Common myeloid progenitor, CD34-positive (primary cell): ENCODE measurements at regions not wholly inside any gene's neighbourhood (a gene's known extent, or its start where the extent isn't known, plus 50 kb on each side); places are given as distances from the start of the nearest gene placed in this dataset.
A peak's percentile ranks its signal among the peaks of the same experiment; 100 is the strongest.
"Not testable (repeated sequence)": the region's sequence is repeated elsewhere in the genome, so short reads cannot be mapped to it uniquely, and the experiment has no call there.

Source experiments
- CTCF ChIA-PET: fragments of 350-600 bp; sonication (Branson Sonifier 250); formaldehyde crosslinking; loops from one replicate; lab custom pipeline; 2021; ENCODE audit warnings: antibody characterized with exemption; lab: Charles Lee
- POLR2A ChIA-PET: fragments of 350-600 bp; sonication (Branson Sonifier 250); formaldehyde crosslinking; loops from one replicate; lab custom pipeline; 2021; ENCODE audit warnings: antibody characterized with exemption; lab: Charles Lee
- DNase-seq, 3 donors: peaks; one replicate each; pipeline versions ENCODE4 v3.0.0 to v3.0.0-alpha.2; 2013
- H3K27ac ChIP-seq, 2 experiments: 1 replicate in 1 of 2; 2 replicates in 1 of 2; pipeline ENCODE4 v1.7.0; 2013; ENCODE audit warnings: inconsistent platforms in 2 of 2, low read length in 2 of 2, mild to moderate bottlenecking in 2 of 2, low read depth in 1 of 2, moderate library complexity in 1 of 2; ENCODE audit not compliant: severe bottlenecking in 2 of 2, insufficient read depth in 1 of 2, poor library complexity in 1 of 2
- H3K27me3 ChIP-seq, 5 experiments: replicated peaks in 2 of 5; 1 replicate in 3 of 5; 2 replicates in 2 of 5; pipeline versions ENCODE4 v1.6.1 to v1.7.0; 2013; ENCODE audit warnings: low read length in 4 of 5, mild to moderate bottlenecking in 2 of 5, moderate library complexity in 2 of 5, inconsistent platforms in 1 of 5; ENCODE audit not compliant: insufficient read depth in 5 of 5, control insufficient read depth in 4 of 5
- H3K36me3 ChIP-seq, 4 experiments: 1 replicate in 2 of 4; 2 replicates in 2 of 4; pipeline versions ENCODE4 v1.6.1 to v1.7.0; 2013; ENCODE audit warnings: low read length in 3 of 4, control low read depth in 1 of 4, mild to moderate bottlenecking in 1 of 4; ENCODE audit not compliant: control insufficient read depth in 4 of 4, insufficient read depth in 4 of 4
- H3K4me1 ChIP-seq, 4 experiments: 1 replicate in 3 of 4; 2 replicates in 1 of 4; pipeline versions ENCODE4 v1.6.1 to v1.7.1; 2013; ENCODE audit warnings: low read length in 3 of 4, mild to moderate bottlenecking in 3 of 4, control low read depth in 1 of 4, inconsistent platforms in 1 of 4, moderate library complexity in 1 of 4; ENCODE audit not compliant: control insufficient read depth in 4 of 4, insufficient read depth in 4 of 4; ENCODE audit errors: control extremely low read depth in 1 of 4
- H3K4me3 ChIP-seq, 7 experiments: 1 replicate in 4 of 7; 2 replicates in 3 of 7; pipeline versions ENCODE4 v1.5.1 to v1.7.0; 2013; ENCODE audit warnings: mild to moderate bottlenecking in 7 of 7, low read length in 6 of 7, moderate library complexity in 6 of 7, inconsistent platforms in 2 of 7, low read depth in 2 of 7, control low read depth in 1 of 7; ENCODE audit not compliant: insufficient read depth in 4 of 7, control insufficient read depth in 1 of 7; ENCODE audit errors: extremely low read depth in 1 of 7
- H3K9me3 ChIP-seq, 5 experiments: 1 replicate in 4 of 5; 2 replicates in 1 of 5; pipeline versions ENCODE4 v1.6.1 to v1.7.1; 2013; ENCODE audit warnings: low read length in 4 of 5, mild to moderate bottlenecking in 2 of 5, inconsistent platforms in 1 of 5, low read depth in 1 of 5, moderate library complexity in 1 of 5; ENCODE audit not compliant: control insufficient read depth in 4 of 5, insufficient read depth in 2 of 5; ENCODE audit errors: control extremely low read depth in 1 of 5
- WGBS: methylation state at CpG from one replicate; pipeline ENCODE4 v1.1.5; 2013; ENCODE audit not compliant: insufficient coverage; 5-methylcytosine and 5-hydroxymethylcytosine counted together

DNA sequence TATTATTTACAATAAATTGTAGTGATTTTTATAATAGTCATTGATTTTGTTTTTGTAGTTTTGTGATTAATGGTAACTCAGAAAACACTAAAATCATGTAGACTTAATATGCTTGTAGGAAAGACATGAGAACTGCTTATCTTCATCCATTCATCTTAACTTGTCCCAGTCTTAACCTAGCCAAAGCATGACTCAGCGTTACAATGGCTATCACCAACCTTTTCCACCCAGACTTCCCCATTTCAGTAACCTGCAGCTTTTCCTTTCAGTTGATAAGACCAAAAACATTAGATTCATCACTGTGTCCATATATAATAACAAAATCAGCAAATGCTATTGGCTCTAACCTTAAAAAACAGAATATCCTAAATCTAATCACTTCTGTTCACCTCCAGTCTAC, 106.2 kb upstream of the KLF8 start:
- POLR2A ChIA-PET = no interaction called here
- no peaks in the 10 kb centered on the region for H3K36me3 ChIP-seq
- no peaks in the 10 kb centered on the region for H3K27me3 ChIP-seq
- H3K9me3 ChIP-seq = peaks cover 0 to 8% (median 0%) of the 10 kb centered on the region in 5 experiments
- no peak overlapping the region for H3K4me3 ChIP-seq
- H3K27ac ChIP-seq = no peak overlapping the region
- CTCF ChIA-PET = no interaction called here
- DNase-seq = peak; percentile 23 to 81 (median 55)
- no peaks in the 10 kb centered on the region for H3K4me1 ChIP-seq
- WGBS = 0% methylated on average over 1 of the region's 1 CpG

DNA sequence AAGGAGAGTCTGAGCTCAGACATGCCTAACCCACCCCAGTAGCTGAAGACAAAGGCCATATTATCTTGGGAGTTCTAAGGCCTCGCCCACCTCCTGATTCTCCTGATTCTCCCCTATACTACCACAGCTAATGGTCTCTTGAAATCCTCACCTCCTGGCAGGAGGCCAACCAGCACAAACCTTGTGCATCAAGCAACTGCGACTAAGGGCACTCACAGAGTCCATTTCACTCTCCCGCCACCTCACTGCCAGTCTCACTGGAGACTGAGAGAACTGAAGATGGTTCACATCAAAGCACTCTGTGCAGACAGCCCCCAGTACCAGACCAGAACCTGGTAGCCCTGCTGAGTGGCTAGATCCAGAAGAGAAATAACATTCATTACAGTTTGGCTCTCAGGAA, 102.1 kb upstream of the KLF8 start:
- ChIA-PET CTCF (no interaction called here), POLR2A (no interaction called here)
- WGBS = 84% methylated on average over 3 of the region's 3 CpGs
- H3K4me1 ChIP-seq = no peaks in the 10 kb centered on the region
- H3K36me3 ChIP-seq = no peaks in the 10 kb centered on the region
- no peak for DNase-seq
- H3K4me3 ChIP-seq = no peak overlapping the region
- no peaks in the 10 kb centered on the region for H3K27me3 ChIP-seq
- peaks cover 0 to 8% (median 0%) of the 10 kb centered on the region in 5 experiments for H3K9me3 ChIP-seq
- no peak overlapping the region for H3K27ac ChIP-seq

DNA sequence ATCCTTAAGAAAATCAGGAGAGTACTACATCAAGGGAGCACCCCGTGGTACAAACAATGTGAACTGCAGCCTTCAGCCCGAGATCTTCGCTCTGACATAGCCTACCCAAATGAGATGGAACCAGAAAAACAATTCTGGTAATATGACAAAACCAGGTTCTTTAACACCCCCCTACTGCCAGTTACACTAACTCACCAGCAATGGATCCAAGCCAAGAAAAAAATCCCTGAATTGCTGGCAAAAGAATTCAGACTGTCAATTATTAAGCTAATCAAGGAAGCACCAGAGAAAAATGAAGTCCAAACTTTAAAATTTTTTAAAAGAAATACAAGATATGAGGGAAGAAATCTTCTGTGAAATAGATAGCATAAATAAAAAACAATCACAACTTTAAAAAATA, 101.7 kb upstream of the KLF8 start:
- no peaks in the 10 kb centered on the region for H3K36me3 ChIP-seq
- no peak for DNase-seq
- no peaks in the 10 kb centered on the region for H3K4me1 ChIP-seq
- H3K27me3 ChIP-seq = no peaks in the 10 kb centered on the region
- POLR2A ChIA-PET = no interaction called here
- no peak overlapping the region for H3K27ac ChIP-seq
- no peak overlapping the region for H3K4me3 ChIP-seq
- H3K9me3 ChIP-seq = peaks cover 0 to 8% (median 0%) of the 10 kb centered on the region in 5 experiments
- CTCF ChIA-PET = no interaction called here
- 88% methylated on average over 3 of the region's 3 CpGs for WGBS

DNA sequence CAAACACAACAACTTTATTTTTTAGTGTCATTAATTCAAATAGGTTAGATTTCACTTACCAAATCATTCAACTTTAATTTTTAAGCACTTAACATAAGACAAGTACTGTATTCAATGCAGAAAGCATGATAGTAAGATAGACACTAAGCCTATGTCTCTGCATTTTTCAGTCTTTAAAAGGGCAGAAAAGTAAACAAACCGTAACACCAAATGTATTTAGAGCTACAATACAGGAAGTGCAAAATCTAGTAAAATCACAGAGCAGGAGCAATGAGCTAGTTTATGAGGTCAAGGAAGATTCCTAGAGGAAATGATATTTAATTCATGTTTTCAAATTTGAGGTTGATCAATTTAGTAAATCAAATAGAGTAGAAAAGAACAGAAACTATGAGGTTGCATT, 68.0 kb upstream of the KLF8 start:
- H3K4me1 ChIP-seq, H3K27ac ChIP-seq, H3K27me3 ChIP-seq, CTCF ChIA-PET, H3K36me3 ChIP-seq, DNase-seq, POLR2A ChIA-PET, H3K4me3 ChIP-seq: not testable (repeated sequence)
- peaks cover 0 to 15% (median 0%) of the 10 kb centered on the region in 5 experiments for H3K9me3 ChIP-seq
- WGBS = no CpG with 5 or more reads among the region's 1 CpG
